A549 (cell line): ENCODE measurements at regions not wholly inside any gene's neighbourhood (a gene's known extent, or its start where the extent isn't known, plus 50 kb on each side); places are given as distances from the start of the nearest gene placed in this dataset.

Experiments used
- CBX2 ChIP-seq: fragments of 200-600 bp; sonication (generic); IDR thresholded peaks from 2 replicates; pipeline ENCODE4 v1.6.1; 2016; ENCODE audit warnings: low read depth, mild to moderate bottlenecking, borderline replicate concordance
- CEBPB ChIP-seq, 2 experiments: fragments of >200 bp in 1 of 2; sonication (Bioruptor Twin) in 1 of 2; formaldehyde crosslinking in 1 of 2; IDR thresholded peaks; 2 replicates each; pipeline ENCODE4 v1.6.1; 2012 to 2016
- CHD2 ChIP-seq: fragments of 150-350 bp; IDR thresholded peaks from 2 replicates; pipeline ENCODE4 v1.6.1; 2014; ENCODE audit warnings: low read length; ENCODE audit not compliant: partially characterized antibody
- CTCF ChIP-seq: fragments of >200 bp; sonication (Bioruptor Twin); formaldehyde crosslinking; IDR thresholded peaks from 3 replicates; pipeline ENCODE4 v1.5.1; 2016
- EP300 ChIP-seq, 2 experiments: fragments of >200 bp; sonication (Bioruptor Twin); formaldehyde crosslinking; IDR thresholded peaks; 2 replicates in 1 of 2; 3 replicates in 1 of 2; pipeline ENCODE4 v1.6.1; 2016 to 2017
- MYC ChIP-seq: IDR thresholded peaks from 2 replicates; pipeline ENCODE4 v1.6.1; 2012; ENCODE audit warnings: mild to moderate bottlenecking, inconsistent platforms, low read length, improper control_type of control experiment, borderline replicate concordance
- POLR2A ChIP-seq: IDR thresholded peaks from 2 replicates; pipeline ENCODE4 v1.6.1; 2012; ENCODE audit warnings: mild to moderate bottlenecking, low read length
- RFX5 ChIP-seq: fragments of 450-650 bp; IDR thresholded peaks from 2 replicates; pipeline ENCODE4 v1.7.1; 2014; ENCODE audit warnings: antibody characterized with exemption, mild to moderate bottlenecking, moderate library complexity
- TP53 ChIP-seq: fragments of 250-450 bp; sonication (Bioruptor Pico); IDR thresholded peaks from 2 replicates; pipeline ENCODE4 v1.5.0; 2021; ENCODE audit warnings: mild to moderate bottlenecking, moderate library complexity

- TF ChIP-seq POLR2A (no peak), CTCF (no peak), TP53 (CRISPR knock-in tag) (no peak), CBX2 (no peak), RFX5 (no peak), MYC (no peak), CHD2 (no peak), EP300 (IDR thresholded peaks at IDR 0.05) (no peak), CEBPB (IDR thresholded peaks at IDR 0.05) (no peak)
Measured at GRCh38 chr2:215881582-215881981, 131.8 kb downstream of the MREG start.
